Adrenal gland (tissue), 9 donors: ENCODE measurements at regions not wholly inside any gene's neighbourhood (a gene's known extent, or its start where the extent isn't known, plus 50 kb on each side); places are given as distances from the start of the nearest gene placed in this dataset.
"Not testable (repeated sequence)": the region's sequence is repeated elsewhere in the genome, so short reads cannot be mapped to it uniquely, and the experiment has no call there.

Experiments used
- DNase-seq, 7 donors: peaks; one replicate each; pipeline ENCODE4 v3.0.0-alpha.2; 2019 to 2020
- H3K27ac ChIP-seq, 5 donors: fragments of 200-600 bp; sonication (generic) in 4 of 5; 1 replicate in 3 of 5; 2 replicates in 2 of 5; pipeline versions ENCODE4 v1.5.1 to v1.8.0; 2016 to 2020; ENCODE audit warnings: mild to moderate bottlenecking in 1 of 5
- H3K27me3 ChIP-seq: fragments of 200-600 bp; 2 replicates; pipeline ENCODE4 v1.8.0; 2021
- H3K36me3 ChIP-seq, 2 donors: fragments of 200-600 bp; replicated peaks in 1 of 2; 1 replicate in 1 of 2; 2 replicates in 1 of 2; pipeline versions ENCODE4 v1.5.1 to v1.8.0; 2018 to 2022
- H3K4me1 ChIP-seq, 2 donors: fragments of 200-600 bp; replicated peaks in 1 of 2; 1 replicate in 1 of 2; 2 replicates in 1 of 2; pipeline versions ENCODE4 v1.5.1 to v1.8.0; 2018 to 2021
- H3K4me3 ChIP-seq, 4 donors: fragments of 200-600 bp; sonication (generic) in 3 of 4; one replicate each; pipeline ENCODE4 v1.5.1; 2016 to 2018
- H3K9me3 ChIP-seq, 3 donors: fragments of 200-600 bp; sonication (generic) in 1 of 3; replicated peaks in 1 of 3; 1 replicate in 2 of 3; 2 replicates in 1 of 3; pipeline versions ENCODE4 v1.5.1 to v1.8.0; 2016 to 2021
- CTCF ChIP-seq, 6 experiments: fragments of 450-650 bp in 4 of 6; fragments of 200-600 bp in 2 of 6; sonication (generic) in 1 of 6; IDR thresholded peaks; 1 replicate in 5 of 6; 2 replicates in 1 of 6; pipeline versions ENCODE4 v1.5.1 to v1.8.0; 2016 to 2021; ENCODE audit warnings: antibody characterized with exemption in 6 of 6, mild to moderate bottlenecking in 2 of 6, moderate library complexity in 1 of 6
- POLR2A ChIP-seq, 2 donors: fragments of 450-650 bp; IDR thresholded peaks; one replicate each; pipeline ENCODE4 v1.6.1; 2017; ENCODE audit warnings: antibody characterized with exemption in 2 of 2, mild to moderate bottlenecking in 2 of 2, moderate library complexity in 1 of 2
- WGBS, 4 donors: extraction: QIAGEN DNeasy Blood & Tissue Kit in 2 of 4; methylation state at CpG; one replicate each; pipeline versions ENCODE4 v1.1.5 to v1.1.7; 2013 to 2017; 5-methylcytosine and 5-hydroxymethylcytosine counted together
- intact Hi-C, 2 donors: fragments of 100-400 bp; cut with DNase I; formaldehyde crosslinking; loops; one replicate each; pipeline versions ENCODE4 v1.14.1 to v1.15.0; 2022 to 2023
- donor health status: healthy with polysubstance abuse.
- donor health status: Bipolar disorder and iron deficiency.
- donor health status: DM: yes; HTN: yes; CAD: no.
- donor health status: DM: no; HTN: no; CAD: no.
- donor health status: DM: no; HTN: no; CAD: no.

- no peaks in the 10 kb centered on the region for H3K4me1 ChIP-seq
- intact Hi-C loops: no loop called here
- no peaks in the 10 kb centered on the region for H3K9me3 ChIP-seq
- no peaks in the 10 kb centered on the region for H3K36me3 ChIP-seq
- WGBS, 4 donors: 95 to 99% (median 97%) methylated on average over 2 of the region's 2 CpGs
- no peaks in the 10 kb centered on the region for H3K27me3 ChIP-seq
- H3K27ac ChIP-seq: no peak overlapping the region
- TF ChIP-seq POLR2A (IDR thresholded peaks at IDR 0.05): no peak
- TF ChIP-seq CTCF (IDR thresholded peaks at IDR 0.05): no peak
- DNase-seq: no peak
- no peak overlapping the region for H3K4me3 ChIP-seq
These were observed 176.2 kb downstream of the PHLDA1 start for GRCh38 chr12:75855360-75855759.

- Histone ChIP-seq H3K27ac (no peak overlapping the region), H3K9me3 (no peaks in the 10 kb centered on the region), H3K27me3 (no peaks in the 10 kb centered on the region), H3K4me1 (no peaks in the 10 kb centered on the region), H3K4me3 (no peak overlapping the region), H3K36me3 (no peaks in the 10 kb centered on the region)
- DNase-seq: no peak
- intact Hi-C loops: no loop called here
- TF ChIP-seq CTCF (IDR thresholded peaks at IDR 0.05): no peak
- TF ChIP-seq POLR2A (IDR thresholded peaks at IDR 0.05): no peak
- 80 to 86% (median 85%) methylated on average over 4 of the region's 4 CpGs for WGBS, 4 donors
These were observed 176.8 kb downstream of the PHLDA1 start for GRCh38 chr12:75854681-75855309.

DNA sequence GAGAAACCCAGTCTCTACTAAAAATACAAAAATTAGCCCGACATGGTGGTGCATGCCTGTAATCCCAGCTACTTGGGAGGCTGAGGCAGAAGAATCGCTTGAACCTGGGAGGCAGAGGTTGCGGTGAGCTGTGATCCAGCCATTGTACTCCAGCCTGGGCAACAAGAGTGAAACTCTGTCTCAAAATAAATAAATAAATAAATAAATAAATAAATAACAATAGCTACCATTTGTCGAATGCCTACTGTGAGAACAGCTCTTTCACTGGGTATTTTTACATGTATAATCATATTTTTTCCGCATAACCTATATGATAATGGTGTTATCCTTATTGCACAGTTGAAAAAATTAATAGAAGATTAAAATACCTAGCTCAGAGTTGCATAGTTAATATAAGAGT lies 177.4 kb downstream of the PHLDA1 start:
- H3K27me3 ChIP-seq, H3K9me3 ChIP-seq, DNase-seq, intact Hi-C loops, H3K36me3 ChIP-seq, H3K27ac ChIP-seq, H3K4me1 ChIP-seq, H3K4me3 ChIP-seq: not testable (repeated sequence)
- WGBS, 4 donors: 92 to 98% (median 97%) methylated on average over 5 of the region's 5 CpGs

DNA sequence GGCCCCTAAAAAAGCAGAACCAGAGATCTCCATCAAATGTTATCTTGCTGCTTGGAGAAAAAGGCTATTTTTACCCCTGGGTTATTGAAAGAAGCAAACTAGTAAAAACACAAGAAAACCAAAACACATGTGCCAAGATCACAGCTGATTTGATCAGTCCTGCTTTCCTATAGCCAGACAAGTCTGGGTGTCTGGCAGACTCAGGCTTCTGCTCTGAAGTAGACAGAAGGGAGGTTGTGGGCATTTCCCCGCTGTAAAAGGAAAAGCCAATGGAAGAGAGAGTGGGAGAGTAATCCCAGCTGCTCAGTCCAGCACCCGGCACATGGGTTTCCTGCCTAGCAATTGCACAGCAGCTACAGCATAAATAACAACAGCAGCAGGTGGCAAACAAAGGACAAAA lies 177.9 kb downstream of the PHLDA1 start:
- intact Hi-C loops: no loop called here
- TF ChIP-seq CTCF (IDR thresholded peaks at IDR 0.05) (no peak), POLR2A (IDR thresholded peaks at IDR 0.05) (no peak)

DNA sequence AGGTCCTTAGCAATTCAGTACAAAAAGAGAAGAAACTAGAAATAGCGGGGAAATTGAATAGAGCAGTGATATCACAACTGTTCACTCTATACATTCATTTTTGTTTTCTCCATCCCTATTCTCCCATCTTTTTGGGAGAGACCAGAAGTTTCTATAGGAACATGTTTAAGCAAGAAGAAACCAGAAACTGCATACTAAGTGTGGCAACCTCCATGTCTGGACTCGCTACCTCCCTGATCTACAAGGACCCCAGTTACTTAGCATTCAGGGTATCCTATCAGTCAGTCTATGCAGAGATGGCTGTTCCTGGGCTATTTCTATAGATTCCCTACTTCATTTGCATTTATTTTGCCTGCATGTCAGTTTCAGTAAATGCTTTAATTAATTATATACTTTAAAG lies 178.6 kb downstream of the PHLDA1 start:
- WGBS, 4 donors: 48 to 76% (median 70%) methylated on average over 2 of the region's 2 CpGs
- DNase-seq: no peak
- H3K9me3 ChIP-seq: no peaks in the 10 kb centered on the region
- intact Hi-C loops: no loop called here
- H3K36me3 ChIP-seq: no peaks in the 10 kb centered on the region
- peaks cover 0 to 7% of the 10 kb centered on the region in 2 donors for H3K4me1 ChIP-seq
- no peaks in the 10 kb centered on the region for H3K27me3 ChIP-seq
- no peak overlapping the region for H3K4me3 ChIP-seq
- no peak for TF ChIP-seq POLR2A (IDR thresholded peaks at IDR 0.05)
- TF ChIP-seq CTCF (IDR thresholded peaks at IDR 0.05): no peak
- no peak overlapping the region for H3K27ac ChIP-seq

More for the DNA sequence above, 177.9 kb downstream of the PHLDA1 start:
- whole genome bisulfite sequencing, 4 donors: 53 to 74% (median 56%) methylated on average over 2 of the region's 2 CpGs
- Histone ChIP-seq H3K9me3 (no peaks in the 10 kb centered on the region), H3K4me1 (peaks cover 0 to under 1% of the 10 kb centered on the region in 2 donors), H3K36me3 (no peaks in the 10 kb centered on the region), H3K27me3 (no peaks in the 10 kb centered on the region), H3K27ac (no peak overlapping the region), H3K4me3 (no peak overlapping the region)
- DNase-seq: peak in 2 of 7 donors; percentile 8 to 16
